Ovary (tissue), 7 donors: ENCODE measurements at regions not wholly inside any gene's neighbourhood (a gene's known extent, or its start where the extent isn't known, plus 50 kb on each side); places are given as distances from the start of the nearest gene placed in this dataset.

Source experiments
- DNase-seq, 5 donors: peaks; one replicate each; pipeline ENCODE4 v3.0.0-alpha.2; 2019 to 2020
- H3K27ac ChIP-seq, 2 donors: fragments of 200-600 bp; one replicate each; pipeline versions ENCODE4 v1.5.1 to v1.8.0; 2019 to 2022
- H3K27me3 ChIP-seq: fragments of 200-600 bp; one replicate; pipeline ENCODE4 v1.8.0; 2022
- H3K36me3 ChIP-seq: fragments of 200-600 bp; sonication (generic); one replicate; pipeline ENCODE4 v1.5.1; 2019
- H3K4me1 ChIP-seq: one replicate; pipeline ENCODE4 v1.8.1; 2013; ENCODE audit warnings: mild to moderate bottlenecking, moderate library complexity; ENCODE audit not compliant: insufficient read depth
- H3K4me3 ChIP-seq: fragments of 200-600 bp; sonication (generic); one replicate; pipeline ENCODE4 v1.5.1; 2017
- H3K9me3 ChIP-seq, 2 donors: fragments of 200-600 bp in 1 of 2; sonication (generic) in 1 of 2; one replicate each; pipeline versions ENCODE4 v1.5.1 to v1.8.1; 2013 to 2019; ENCODE audit warnings: mild to moderate bottlenecking in 1 of 2, moderate library complexity in 1 of 2
- EP300 ChIP-seq: sonication (generic); formaldehyde crosslinking; IDR thresholded peaks from one replicate; pipeline ENCODE4 v1.6.1; 2017; ENCODE audit warnings: antibody characterized with exemption
- POLR2A ChIP-seq: fragments of 450-650 bp; IDR thresholded peaks from one replicate; pipeline ENCODE4 v1.6.1; 2017; ENCODE audit warnings: antibody characterized with exemption, mild to moderate bottlenecking, moderate library complexity
- WGBS, 3 donors: extraction: QIAGEN DNeasy Blood & Tissue Kit in 1 of 3; methylation state at CpG; one replicate each; pipeline versions ENCODE4 v1.1.5 to v1.1.7; 2013 to 2017; 5-methylcytosine and 5-hydroxymethylcytosine counted together
- intact Hi-C, 4 donors: fragments of 100-400 bp; cut with DNase I; formaldehyde crosslinking; loops; one replicate each; pipeline versions ENCODE4 v1.11.0 to v1.15.1; 2022 to 2023
- TF ChIP-seq, protein P1 (sequence below), 3 donors: fragments of 450-650 bp in 2 of 3; fragments of 200-600 bp in 1 of 3; IDR thresholded peaks; one replicate each; pipeline versions ENCODE4 v1.5.1 to v1.8.0; 2016 to 2022; ENCODE audit warnings: antibody characterized with exemption in 3 of 3, mild to moderate bottlenecking in 1 of 3
- donor health status: DM: no; HTN: no; CAD: no; lungs with moderate emphysema.
- donor health status: DM: no; HTN: no; CAD: no.
- donor health status: Bipolar disorder and iron deficiency.
- donor health status: DM: no; HTN: no; CAD: no.
- donor health status: DM: yes; HTN: yes; CAD: no.

DNA sequence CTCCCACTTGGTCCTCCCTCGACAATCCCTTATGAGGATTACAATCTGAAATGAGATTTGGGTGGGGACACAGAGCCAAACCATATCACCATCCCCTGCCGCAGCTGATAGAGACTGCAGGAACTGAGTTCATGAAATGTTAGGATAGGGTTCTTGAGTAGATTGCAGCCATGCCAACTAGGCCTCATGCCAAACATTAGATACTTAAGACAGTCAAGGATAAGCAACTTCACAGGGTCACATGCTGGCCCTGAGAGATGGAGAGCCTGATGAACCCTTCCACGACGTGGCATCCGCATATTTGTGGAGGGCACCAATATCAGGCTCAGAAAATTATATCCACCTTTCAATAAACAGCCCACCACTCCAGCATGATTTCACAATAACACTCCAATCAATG is 121.3 kb downstream of the ALDH8A1 start:
- H3K4me1 ChIP-seq: peaks cover 4% of the 10 kb centered on the region
- TF ChIP-seq POLR2A (no peak), EP300 (no peak)
- TF ChIP-seq, protein P1, sequence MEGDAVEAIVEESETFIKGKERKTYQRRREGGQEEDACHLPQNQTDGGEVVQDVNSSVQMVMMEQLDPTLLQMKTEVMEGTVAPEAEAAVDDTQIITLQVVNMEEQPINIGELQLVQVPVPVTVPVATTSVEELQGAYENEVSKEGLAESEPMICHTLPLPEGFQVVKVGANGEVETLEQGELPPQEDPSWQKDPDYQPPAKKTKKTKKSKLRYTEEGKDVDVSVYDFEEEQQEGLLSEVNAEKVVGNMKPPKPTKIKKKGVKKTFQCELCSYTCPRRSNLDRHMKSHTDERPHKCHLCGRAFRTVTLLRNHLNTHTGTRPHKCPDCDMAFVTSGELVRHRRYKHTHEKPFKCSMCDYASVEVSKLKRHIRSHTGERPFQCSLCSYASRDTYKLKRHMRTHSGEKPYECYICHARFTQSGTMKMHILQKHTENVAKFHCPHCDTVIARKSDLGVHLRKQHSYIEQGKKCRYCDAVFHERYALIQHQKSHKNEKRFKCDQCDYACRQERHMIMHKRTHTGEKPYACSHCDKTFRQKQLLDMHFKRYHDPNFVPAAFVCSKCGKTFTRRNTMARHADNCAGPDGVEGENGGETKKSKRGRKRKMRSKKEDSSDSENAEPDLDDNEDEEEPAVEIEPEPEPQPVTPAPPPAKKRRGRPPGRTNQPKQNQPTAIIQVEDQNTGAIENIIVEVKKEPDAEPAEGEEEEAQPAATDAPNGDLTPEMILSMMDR (IDR thresholded peaks at IDR 0.05): no peak
- no peaks in the 10 kb centered on the region for H3K9me3 ChIP-seq
- H3K27ac ChIP-seq: no peak overlapping the region
- intact Hi-C loops: loop anchor here in 2 of 4 donors (10.0 kb wide), 2 partner anchors 184 to 654 kb away; no protein-coding TSS in a partner anchor
- H3K4me3 ChIP-seq: no peak overlapping the region
- WGBS, 3 donors: 94 to 97% (median 95%) methylated on average over 5 of the region's 5 CpGs
- no peaks in the 10 kb centered on the region for H3K36me3 ChIP-seq
- DNase-seq: no peak
- H3K27me3 ChIP-seq: no peaks in the 10 kb centered on the region

DNA sequence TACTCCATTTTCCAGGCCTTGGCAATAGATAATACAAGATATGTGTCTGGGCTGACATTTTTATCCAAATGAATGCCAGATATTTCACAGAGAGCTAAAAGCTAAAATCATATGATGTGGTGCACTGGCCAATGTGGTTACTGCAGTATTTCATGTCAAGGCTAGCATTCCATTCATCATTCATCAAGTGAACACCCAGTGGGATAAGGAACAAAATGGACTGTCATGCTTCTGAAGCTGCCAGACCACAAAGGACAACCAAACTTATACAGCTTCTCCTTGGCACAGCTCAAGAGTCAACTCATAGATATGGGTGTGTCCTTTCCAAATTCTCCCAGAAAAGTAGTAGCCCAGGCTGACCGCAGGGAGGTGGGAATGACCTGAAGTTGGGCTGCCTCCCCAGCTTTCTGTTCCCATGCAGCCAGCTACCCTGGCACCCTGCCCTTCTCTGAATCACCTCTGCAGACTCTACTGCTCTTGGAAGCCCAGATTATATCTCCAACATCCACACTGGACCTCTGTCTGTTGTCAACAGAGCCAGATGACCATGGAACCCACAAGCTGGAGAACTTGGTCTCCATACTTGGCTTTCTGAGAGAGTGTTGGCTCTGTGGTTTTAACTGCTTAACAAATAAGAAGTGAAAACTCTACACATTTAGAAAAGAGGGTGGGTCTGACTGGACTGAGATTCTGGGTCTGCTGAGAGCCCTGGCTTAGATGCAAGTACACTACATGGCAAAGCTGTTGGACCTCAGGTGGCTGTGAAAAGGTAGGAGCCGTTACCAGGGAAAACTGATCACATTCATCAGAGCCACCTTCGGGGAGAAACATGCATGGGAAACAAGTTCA is 122.8 kb downstream of the ALDH8A1 start:
- intact Hi-C loops: loop anchor here in 2 of 4 donors (10.0 kb wide), 2 partner anchors 182 to 652 kb away; no protein-coding TSS in a partner anchor
- no peak overlapping the region for H3K4me3 ChIP-seq
- DNase-seq: peak; percentile 65 to 78 (median 71)
- TF ChIP-seq EP300 (no peak), POLR2A (no peak)
- TF ChIP-seq, protein P1 (IDR thresholded peaks at IDR 0.05): peak in 2 of 3 donors; percentile 9 to 18
- WGBS, 3 donors: 73 to 85% (median 75%) methylated on average over 3 of the region's 3 CpGs
- H3K27me3 ChIP-seq: no peaks in the 10 kb centered on the region
- no peaks in the 10 kb centered on the region for H3K36me3 ChIP-seq
- H3K9me3 ChIP-seq: no peaks in the 10 kb centered on the region
- no peak overlapping the region for H3K27ac ChIP-seq
- H3K4me1 ChIP-seq: peaks cover 7% of the 10 kb centered on the region

DNA sequence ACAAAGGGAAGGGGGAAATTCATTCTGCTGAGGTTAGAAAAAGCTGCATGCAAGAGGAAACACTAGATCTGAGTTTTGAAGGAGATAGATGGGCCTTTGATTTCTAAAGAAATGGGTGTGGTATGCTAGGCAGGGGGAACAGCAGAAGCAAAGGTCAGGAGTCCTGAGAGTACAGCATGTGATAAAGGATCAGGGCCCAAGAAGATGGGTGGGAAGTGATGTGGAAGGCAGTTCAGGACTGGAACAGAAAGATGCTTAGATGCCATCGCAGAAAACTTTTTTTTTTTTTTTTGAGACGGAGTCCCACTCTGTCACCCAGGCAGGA is 126.2 kb downstream of the ALDH8A1 start:
- no peak overlapping the region for H3K27ac ChIP-seq
- 89 to 100% (median 95%) methylated on average over 2 of the region's 2 CpGs for WGBS, 3 donors
- intact Hi-C loops: loop anchor here (2.0 to 10.0 kb wide), 4 partner anchors 179 to 651 kb away; no protein-coding TSS in a partner anchor

DNA sequence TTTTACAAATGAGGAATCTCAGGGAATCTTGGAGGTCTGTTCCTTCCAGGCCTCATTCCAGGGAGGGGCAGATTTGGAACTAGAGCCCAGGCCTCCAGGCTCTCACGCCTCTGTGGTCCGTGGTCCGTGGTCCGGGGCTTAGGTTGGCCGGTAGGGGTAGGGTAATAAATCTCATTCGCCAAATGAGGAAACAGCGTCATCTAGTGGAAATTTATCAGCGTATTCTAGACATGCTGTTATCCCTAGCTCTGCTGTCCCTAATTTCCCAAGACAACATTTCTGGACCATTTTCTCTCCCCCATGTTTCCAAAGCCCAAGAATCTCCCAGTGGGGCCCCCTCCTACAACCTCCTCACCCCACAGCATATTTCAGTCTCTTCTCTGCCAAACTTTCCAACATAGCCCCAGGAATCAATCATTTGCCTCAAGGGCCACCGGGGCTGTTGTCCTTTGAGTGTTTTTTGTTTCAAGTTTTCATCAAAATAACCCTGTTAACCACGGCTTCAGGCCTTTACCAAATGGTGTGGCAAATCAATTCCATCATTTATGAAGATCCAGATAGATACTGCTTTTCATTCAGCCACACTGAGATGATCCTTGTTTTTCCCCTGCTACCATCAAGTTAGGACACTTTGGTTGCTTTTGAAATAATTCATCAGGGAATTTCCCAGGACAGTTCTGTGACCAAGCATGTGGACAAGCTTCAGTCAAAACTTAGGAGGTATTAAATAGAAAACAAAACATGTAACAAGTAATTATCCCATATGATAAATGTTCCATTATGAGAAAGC is 126.8 kb downstream of the ALDH8A1 start:
- no peaks in the 10 kb centered on the region for H3K27me3 ChIP-seq
- DNase-seq: peak; percentile 42 to 58 (median 47)
- 6 to 13% (median 7%) methylated on average over 10 of the region's 10 CpGs for WGBS, 3 donors
- peak overlapping the region in 1 of 2 donors; percentile 26 for H3K27ac ChIP-seq
- H3K9me3 ChIP-seq: no peaks in the 10 kb centered on the region
- H3K4me3 ChIP-seq: no peak overlapping the region
- peaks cover 10% of the 10 kb centered on the region for H3K4me1 ChIP-seq
- H3K36me3 ChIP-seq: no peaks in the 10 kb centered on the region
- TF ChIP-seq POLR2A: no peak
- no peak for TF ChIP-seq EP300
- TF ChIP-seq, protein P1 (IDR thresholded peaks at IDR 0.05): peak; percentile 73 to 95 (median 92)
- intact Hi-C loops: loop anchor here (2.0 to 10.0 kb wide), 4 partner anchors 178 to 651 kb away; no protein-coding TSS in a partner anchor

More for the DNA sequence above, 126.2 kb downstream of the ALDH8A1 start:
- Histone ChIP-seq H3K36me3 (no peaks in the 10 kb centered on the region), H3K9me3 (no peaks in the 10 kb centered on the region), H3K4me3 (no peak overlapping the region), H3K27me3 (no peaks in the 10 kb centered on the region), H3K4me1 (peaks cover 10% of the 10 kb centered on the region)
- TF ChIP-seq, protein P1 (IDR thresholded peaks at IDR 0.05): no peak
- no peak for TF ChIP-seq POLR2A
- no peak for TF ChIP-seq EP300
- no peak for DNase-seq
